Ishikawa (cell line): ENCODE measurements at regions not wholly inside any gene's neighbourhood (a gene's known extent, or its start where the extent isn't known, plus 50 kb on each side); places are given as distances from the start of the nearest gene placed in this dataset.

Source experiments
- CEBPB ChIP-seq: IDR thresholded peaks from 2 replicates; pipeline ENCODE4 v1.6.1; 2012
- CREB1 ChIP-seq: IDR thresholded peaks from 2 replicates; pipeline ENCODE4 v1.6.1; 2012; ENCODE audit warnings: low read depth
- EGR1 ChIP-seq: IDR thresholded peaks from 2 replicates; pipeline ENCODE4 v1.6.1; 2012
- EP300 ChIP-seq: IDR thresholded peaks from 2 replicates; pipeline ENCODE4 v1.6.1; 2012; ENCODE audit warnings: borderline replicate concordance
- FOXM1 ChIP-seq: IDR thresholded peaks from 2 replicates; pipeline ENCODE4 v1.6.1; 2012; ENCODE audit warnings: low read depth, borderline replicate concordance
- NFIC ChIP-seq: IDR thresholded peaks from 2 replicates; pipeline ENCODE4 v1.6.1; 2012
- RAD21 ChIP-seq: IDR thresholded peaks from 2 replicates; pipeline ENCODE4 v1.6.1; 2012; ENCODE audit warnings: low read depth
- REST ChIP-seq: IDR thresholded peaks from 2 replicates; pipeline ENCODE4 v1.6.1; 2012; ENCODE audit warnings: low read depth, mild to moderate bottlenecking
- TAF1 ChIP-seq: IDR thresholded peaks from 2 replicates; pipeline ENCODE4 v1.6.1; 2012; ENCODE audit warnings: low read depth, mild to moderate bottlenecking
- TCF12 ChIP-seq: IDR thresholded peaks from 2 replicates; pipeline ENCODE4 v1.6.1; 2012; ENCODE audit warnings: low read depth
- TEAD4 ChIP-seq: IDR thresholded peaks from 2 replicates; pipeline ENCODE4 v1.6.1; 2012
- YY1 ChIP-seq: IDR thresholded peaks from 2 replicates; pipeline ENCODE4 v1.6.1; 2012; ENCODE audit warnings: low read depth
- ZBTB7A ChIP-seq: IDR thresholded peaks from 2 replicates; pipeline ENCODE4 v1.6.1; 2012; ENCODE audit warnings: low read depth
- TF ChIP-seq, protein P1 (sequence below): IDR thresholded peaks from 2 replicates; pipeline ENCODE4 v1.6.1; 2012
- TF ChIP-seq, protein P2 (sequence below): IDR thresholded peaks from 2 replicates; pipeline ENCODE4 v1.6.1; 2012

DNA sequence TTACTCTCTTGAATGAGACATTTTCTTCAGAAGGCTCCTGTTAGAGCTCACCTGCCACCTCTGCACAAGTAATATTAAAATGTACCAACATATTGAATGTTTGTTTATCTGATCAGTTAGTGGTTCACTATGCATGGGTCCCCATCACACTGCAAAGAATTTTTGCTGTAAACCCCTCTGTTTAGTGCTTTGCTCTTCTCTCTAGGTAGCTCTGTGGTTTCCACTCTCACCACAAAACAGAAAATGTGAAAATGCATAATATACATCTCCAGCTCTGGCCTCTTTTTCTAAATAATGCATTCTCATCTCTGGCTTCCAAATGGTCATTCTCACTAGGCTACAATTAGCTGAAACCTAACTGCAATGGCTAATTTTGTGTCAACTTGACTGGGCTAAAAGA, 176.7 kb downstream of the TRIM33 start:
- TF ChIP-seq ZBTB7A (no peak), NFIC (no peak), CEBPB (no peak), TAF1 (no peak), RAD21 (no peak), EP300 (no peak), EGR1 (no peak), TEAD4 (no peak), CREB1 (no peak), REST (no peak), TCF12 (no peak)
- TF ChIP-seq, protein P1, sequence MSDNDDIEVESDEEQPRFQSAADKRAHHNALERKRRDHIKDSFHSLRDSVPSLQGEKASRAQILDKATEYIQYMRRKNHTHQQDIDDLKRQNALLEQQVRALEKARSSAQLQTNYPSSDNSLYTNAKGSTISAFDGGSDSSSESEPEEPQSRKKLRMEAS = no peak
- TF ChIP-seq, protein P2, sequence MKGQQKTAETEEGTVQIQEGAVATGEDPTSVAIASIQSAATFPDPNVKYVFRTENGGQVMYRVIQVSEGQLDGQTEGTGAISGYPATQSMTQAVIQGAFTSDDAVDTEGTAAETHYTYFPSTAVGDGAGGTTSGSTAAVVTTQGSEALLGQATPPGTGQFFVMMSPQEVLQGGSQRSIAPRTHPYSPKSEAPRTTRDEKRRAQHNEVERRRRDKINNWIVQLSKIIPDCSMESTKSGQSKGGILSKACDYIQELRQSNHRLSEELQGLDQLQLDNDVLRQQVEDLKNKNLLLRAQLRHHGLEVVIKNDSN = no peak

DNA sequence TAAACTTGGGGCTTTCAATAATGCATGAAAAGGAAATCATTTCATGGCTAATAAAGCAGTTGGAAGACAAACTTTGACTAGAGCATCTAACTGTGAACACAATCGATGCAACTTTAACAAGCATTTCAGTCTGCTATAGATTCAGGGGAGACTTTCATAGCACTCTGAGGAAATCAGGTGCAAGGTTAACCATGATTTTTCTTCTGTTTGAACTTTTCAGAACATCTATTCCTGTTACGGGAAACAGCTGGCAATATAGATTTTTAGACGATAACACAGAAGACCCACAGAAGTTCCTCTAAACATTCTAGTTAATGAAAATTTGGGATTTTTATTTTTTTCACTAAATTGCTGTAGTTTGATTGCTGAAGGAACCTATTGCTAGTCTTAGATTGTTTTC, 177.3 kb downstream of the TRIM33 start:
- TF ChIP-seq NFIC (no peak), FOXM1 (no peak), EGR1 (no peak)

DNA sequence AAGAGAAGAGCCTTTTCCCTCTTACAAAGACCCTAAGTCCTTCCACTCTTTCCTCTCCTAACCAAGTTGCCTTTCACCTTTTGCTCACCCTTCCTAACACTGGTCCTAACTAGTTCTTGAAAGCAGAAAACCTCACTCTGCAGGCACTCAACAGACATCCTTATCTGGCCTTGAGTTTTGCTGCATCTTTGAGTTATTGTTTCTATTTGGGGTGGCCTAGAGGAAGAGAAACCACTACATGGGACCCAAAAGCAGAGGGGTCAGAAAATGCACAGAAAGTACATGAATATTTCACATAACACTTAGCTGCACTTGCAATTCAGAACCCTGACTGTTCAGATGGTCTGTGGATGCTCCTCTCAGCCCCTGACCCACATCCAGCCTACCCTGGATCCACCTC, 178.3 kb upstream of the SYT6 start:
- no peak for TF ChIP-seq RAD21
- no peak for TF ChIP-seq CEBPB
- no peak for TF ChIP-seq ZBTB7A
- no peak for TF ChIP-seq REST

DNA sequence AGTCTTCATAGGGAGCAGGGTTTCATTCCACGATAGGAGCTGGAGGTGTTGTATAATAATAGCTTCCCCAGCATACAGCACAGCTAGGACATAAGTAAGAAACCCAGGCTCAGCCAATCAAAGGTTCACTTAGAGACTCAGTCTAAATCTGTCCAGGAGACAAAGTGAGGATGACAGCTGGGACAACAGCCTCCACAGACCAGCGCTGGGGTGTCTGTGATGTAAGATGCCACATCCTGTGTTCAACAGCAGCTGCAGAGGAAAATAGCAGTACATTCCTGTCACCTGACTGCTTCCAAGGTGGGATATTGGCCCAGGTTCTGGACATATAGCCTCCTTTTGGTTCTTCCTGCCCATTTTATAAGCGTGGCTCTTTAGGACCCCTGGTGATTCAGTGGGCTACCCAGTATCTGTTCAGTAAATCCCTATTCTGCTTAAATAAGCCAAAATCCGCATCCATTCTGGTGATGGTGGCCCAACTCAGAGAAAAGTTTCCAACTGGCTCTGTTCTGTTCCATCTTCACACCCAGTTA, 176.8 kb upstream of the SYT6 start:
- TF ChIP-seq ZBTB7A (no peak), TCF12 (no peak), CEBPB (no peak), EP300 (no peak), EGR1 (no peak), TEAD4 (no peak), NFIC (no peak), CREB1 (no peak), RAD21 (no peak), YY1 (no peak), FOXM1 (no peak), TAF1 (no peak)
- TF ChIP-seq, protein P1 = no peak

DNA sequence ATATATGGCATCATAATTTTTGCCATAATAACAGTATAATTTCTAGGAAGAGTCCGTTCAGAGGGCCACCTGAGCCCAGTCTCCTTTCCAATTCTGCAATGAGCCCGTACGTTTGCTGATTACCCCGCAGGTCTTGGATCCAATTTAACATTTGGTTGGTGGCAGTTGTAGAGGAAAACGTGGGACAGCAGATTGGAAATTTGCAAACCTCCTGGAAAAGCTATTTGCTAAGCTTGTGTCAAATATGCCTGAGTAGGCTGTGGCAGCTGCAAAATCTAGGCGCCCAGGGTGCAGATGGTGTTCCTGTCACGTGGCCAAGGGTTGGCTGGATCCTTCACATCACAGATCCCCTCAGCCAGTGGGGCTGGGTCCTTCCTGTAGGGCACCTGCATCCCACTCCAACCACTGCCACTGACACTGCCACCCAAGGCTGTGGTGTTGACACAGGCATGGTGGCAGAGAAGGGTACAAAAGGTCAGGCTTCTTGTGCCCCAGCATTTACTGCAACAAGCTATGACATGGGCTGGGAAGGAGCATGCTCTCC, 174.8 kb upstream of the SYT6 start:
- TF ChIP-seq TCF12 (no peak), TEAD4 (no peak), FOXM1 (no peak), CEBPB (no peak), REST (no peak), ZBTB7A (no peak), EP300 (no peak), TAF1 (no peak), NFIC (no peak), YY1 (no peak), EGR1 (no peak), RAD21 (no peak), CREB1 (no peak)
- TF ChIP-seq, protein P2 = no peak
- TF ChIP-seq, protein P1 = no peak
